Prostate gland (tissue), 2 donors: ENCODE measurements at regions not wholly inside any gene's neighbourhood (a gene's known extent, or its start where the extent isn't known, plus 50 kb on each side); places are given as distances from the start of the nearest gene placed in this dataset.

ENCODE experiments used
- CTCF ChIP-seq, 4 experiments: fragments of 200-600 bp in 2 of 4; fragments of 450-650 bp in 2 of 4; sonication (generic) in 2 of 4; IDR thresholded peaks; 1 replicate in 3 of 4; 2 replicates in 1 of 4; pipeline ENCODE4 v1.5.1; 2016 to 2019; ENCODE audit warnings: antibody characterized with exemption in 4 of 4, mild to moderate bottlenecking in 2 of 4, moderate library complexity in 2 of 4
- POLR2A ChIP-seq: fragments of 450-650 bp; IDR thresholded peaks from one replicate; pipeline ENCODE4 v1.6.1; 2016; ENCODE audit warnings: antibody characterized with exemption, mild to moderate bottlenecking
- POLR2AphosphoS5 ChIP-seq: sonication (generic); formaldehyde crosslinking; IDR thresholded peaks from one replicate; pipeline ENCODE4 v1.6.1; 2017; ENCODE audit warnings: antibody characterized with exemption

- TF ChIP-seq CTCF (IDR thresholded peaks at IDR 0.05) (no peak), POLR2A (no peak), POLR2AphosphoS5 (no peak)
These were observed 512.8 kb upstream of the POU3F3 start for GRCh38 chr2:104340879-104341828.
